LNCaP clone FGC (cell line): ENCODE measurements at regions not wholly inside any gene's neighbourhood (a gene's known extent, or its start where the extent isn't known, plus 50 kb on each side); places are given as distances from the start of the nearest gene placed in this dataset.

Experiments
- DNase-seq: peaks from one replicate; pipeline ENCODE4 v3.0.0-alpha.2; 2011; ENCODE audit warnings: low read depth
- H3K4me3 ChIP-seq: 2 replicates; pipeline ENCODE4 v1.5.1; 2011; ENCODE audit warnings: mild to moderate bottlenecking, low read depth, low read length, control low read depth
- TF ChIP-seq, protein P1 (sequence below): IDR thresholded peaks from 2 replicates; pipeline ENCODE4 v1.5.1; 2012; ENCODE audit warnings: mild to moderate bottlenecking; ENCODE audit not compliant: control insufficient read depth, insufficient read depth; ENCODE audit errors: extremely low read depth

- H3K4me3 ChIP-seq, result no peak overlapping the region
- TF ChIP-seq, protein P1, sequence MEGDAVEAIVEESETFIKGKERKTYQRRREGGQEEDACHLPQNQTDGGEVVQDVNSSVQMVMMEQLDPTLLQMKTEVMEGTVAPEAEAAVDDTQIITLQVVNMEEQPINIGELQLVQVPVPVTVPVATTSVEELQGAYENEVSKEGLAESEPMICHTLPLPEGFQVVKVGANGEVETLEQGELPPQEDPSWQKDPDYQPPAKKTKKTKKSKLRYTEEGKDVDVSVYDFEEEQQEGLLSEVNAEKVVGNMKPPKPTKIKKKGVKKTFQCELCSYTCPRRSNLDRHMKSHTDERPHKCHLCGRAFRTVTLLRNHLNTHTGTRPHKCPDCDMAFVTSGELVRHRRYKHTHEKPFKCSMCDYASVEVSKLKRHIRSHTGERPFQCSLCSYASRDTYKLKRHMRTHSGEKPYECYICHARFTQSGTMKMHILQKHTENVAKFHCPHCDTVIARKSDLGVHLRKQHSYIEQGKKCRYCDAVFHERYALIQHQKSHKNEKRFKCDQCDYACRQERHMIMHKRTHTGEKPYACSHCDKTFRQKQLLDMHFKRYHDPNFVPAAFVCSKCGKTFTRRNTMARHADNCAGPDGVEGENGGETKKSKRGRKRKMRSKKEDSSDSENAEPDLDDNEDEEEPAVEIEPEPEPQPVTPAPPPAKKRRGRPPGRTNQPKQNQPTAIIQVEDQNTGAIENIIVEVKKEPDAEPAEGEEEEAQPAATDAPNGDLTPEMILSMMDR, result no peak
- no peak for DNase-seq
Observed at GRCh38 chr18:78776151-78776550, 203.5 kb upstream of the SALL3 start.

DNA sequence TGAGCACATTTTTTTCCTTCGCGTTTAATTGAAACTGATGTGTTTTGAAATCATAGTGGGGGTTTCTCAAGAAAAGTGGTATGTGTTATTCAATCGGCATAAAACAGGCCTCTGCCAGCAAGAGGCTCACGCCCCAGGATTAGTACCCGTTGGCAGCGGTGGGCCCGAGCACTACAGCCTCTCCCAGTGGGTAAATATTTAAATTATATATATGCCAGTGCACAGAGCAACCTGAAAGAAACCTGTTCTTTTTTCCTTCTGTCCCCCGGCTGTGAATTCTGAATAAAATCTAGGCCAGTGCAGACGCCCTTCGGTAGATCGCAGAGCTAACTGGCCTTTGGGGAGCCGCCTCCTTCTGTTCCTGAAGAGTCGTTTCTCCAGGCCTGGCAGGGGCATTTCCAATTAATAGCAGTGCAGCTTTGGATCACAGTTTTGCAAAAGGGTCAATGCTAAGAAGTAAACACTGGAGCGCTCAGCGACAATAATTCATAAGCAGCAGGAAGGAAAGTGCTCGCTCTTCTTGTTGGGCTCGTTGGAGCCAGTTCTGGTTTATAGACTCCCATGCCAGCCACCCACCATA is 202.8 kb upstream of the SALL3 start:
- H3K4me3 ChIP-seq, result no peak overlapping the region
- TF ChIP-seq, protein P1, result no peak
- no peak for DNase-seq

- TF ChIP-seq, protein P1, result no peak
- H3K4me3 ChIP-seq, result no peak overlapping the region
- DNase-seq, result no peak
Observed at GRCh38 chr18:78777992-78778391, 201.6 kb upstream of the SALL3 start.

DNA sequence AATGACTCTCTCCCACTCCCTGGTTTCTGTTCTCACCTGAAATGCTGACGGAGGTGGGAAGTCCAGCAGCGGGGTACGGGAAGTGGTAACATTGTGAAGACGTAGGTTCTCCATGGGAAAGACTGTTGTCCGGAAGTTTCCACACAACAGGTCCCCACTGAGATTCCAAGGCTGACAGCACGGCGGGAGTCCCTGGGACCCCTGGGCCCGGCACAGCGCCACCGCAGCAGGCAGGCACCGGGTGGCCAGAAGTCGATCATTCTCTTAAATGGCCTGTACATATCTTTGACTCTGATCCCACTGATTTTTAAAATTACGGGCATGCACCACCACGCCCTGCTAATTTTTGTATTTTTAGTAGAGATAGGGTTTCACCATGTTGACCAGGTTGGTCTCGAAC is 201.0 kb upstream of the SALL3 start:
- TF ChIP-seq, protein P1, result no peak
- no peak for DNase-seq
- no peak overlapping the region for H3K4me3 ChIP-seq

GRCh38 chr18:78779996-78780718 is 199.5 kb upstream of the SALL3 start:
- no peak overlapping the region for H3K4me3 ChIP-seq
- DNase-seq, result no peak
- TF ChIP-seq, protein P1, result no peak

DNA sequence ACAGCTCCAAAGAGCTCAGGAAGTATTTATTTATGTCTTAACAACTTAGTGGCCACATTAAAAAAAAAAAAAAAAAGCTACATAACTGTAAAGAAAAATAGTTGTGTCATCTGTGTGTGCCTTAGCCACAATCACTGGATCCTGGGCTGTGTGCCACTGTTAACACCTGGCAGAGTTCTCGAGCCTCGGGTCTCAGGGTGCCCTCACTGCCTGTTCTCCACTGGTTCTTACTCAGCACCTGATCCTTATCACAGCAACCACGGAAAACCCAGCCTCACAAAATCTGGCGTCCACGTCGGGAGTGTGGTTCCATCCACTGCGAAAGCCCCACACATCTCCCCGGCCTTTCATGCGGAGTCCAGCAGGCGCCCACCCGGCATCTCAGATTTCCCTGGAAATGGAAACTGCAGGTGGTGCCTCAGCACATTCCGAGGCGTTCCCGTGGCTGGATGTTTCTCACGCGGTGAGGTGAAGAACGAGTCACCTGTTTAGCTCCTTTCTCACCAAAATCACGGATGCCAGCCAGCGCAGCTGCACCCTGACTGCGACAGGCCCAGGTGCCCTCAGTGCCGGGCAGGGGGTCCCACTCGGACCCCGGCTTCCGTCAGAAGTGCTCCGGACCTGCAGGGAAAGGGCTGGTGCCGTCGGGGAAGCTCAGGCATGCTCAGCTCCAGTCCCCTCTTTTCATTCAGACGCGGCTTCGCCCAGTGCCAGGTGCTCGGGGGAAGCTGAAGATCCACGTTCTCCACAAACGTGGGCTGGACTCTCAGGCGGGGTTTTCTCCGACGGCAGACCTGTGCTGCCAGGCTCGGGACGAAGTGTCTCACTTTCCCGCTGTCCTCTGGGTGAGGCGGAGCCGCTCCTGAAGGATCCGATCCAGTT is 198.7 kb upstream of the SALL3 start:
- no peak overlapping the region for H3K4me3 ChIP-seq
- TF ChIP-seq, protein P1, result no peak

GRCh38 chr18:78781601-78781960 is 198.0 kb upstream of the SALL3 start:
- no peak overlapping the region for H3K4me3 ChIP-seq
- TF ChIP-seq, protein P1, result no peak
- no peak for DNase-seq

More for the DNA sequence above, 198.7 kb upstream of the SALL3 start:
- no peak for DNase-seq
